A549 (cell line): ENCODE measurements at regions not wholly inside any gene's neighbourhood (a gene's known extent, or its start where the extent isn't known, plus 50 kb on each side); places are given as distances from the start of the nearest gene placed in this dataset.
A peak's percentile ranks its signal among the peaks of the same experiment; 100 is the strongest.

Source experiments
- ATAC-seq, 2 experiments: fragments of 200-7000 bp in 1 of 2; fragments of >200 bp in 1 of 2; cut with Nextera tagmentation in 1 of 2; cut with Tn5 transposase in 1 of 2; 3 replicates each; pipeline versions ENCODE4 v1.8.0 to v1.9.1; 2018 to 2020; ENCODE audit warnings: mild to moderate bottlenecking in 1 of 2, moderate library complexity in 1 of 2
- CTCF ChIA-PET: fragments of 300-600 bp; sonication (Branson Sonifier 250); formaldehyde crosslinking; extraction: SDS; loops from one replicate; lab custom pipeline; 2021; ENCODE audit warnings: antibody characterized with exemption, inconsistent platforms; lab: Yijun Ruan, JAX
- POLR2A ChIA-PET: fragments of 350-600 bp; formaldehyde crosslinking; extraction: SDS; loops from one replicate; lab custom pipeline; 2021; ENCODE audit warnings: antibody characterized with exemption, inconsistent platforms; lab: Yijun Ruan, JAX
- DNase-seq, 2 experiments: peaks; one replicate each; pipeline versions ENCODE4 v3.0.0 to v3.0.0-alpha.2; 2011 to 2016; ENCODE audit warnings: low read depth in 1 of 2, low spot score in 1 of 2
- FAIRE-seq: peaks from 2 replicates; lab custom pipeline; 2011; peaks lifted over from hg19 to GRCh38; lab: Jason Lieb, UNC
- H3K27ac ChIP-seq, 2 experiments: fragments of >200 bp; sonication (Bioruptor Twin); formaldehyde crosslinking; 3 replicates each; pipeline ENCODE4 v1.5.1; 2016 to 2017
- H3K4me1 ChIP-seq: fragments of >200 bp; sonication (Bioruptor Twin); formaldehyde crosslinking; 3 replicates; pipeline ENCODE4 v1.6.1; 2016
- H3K4me2 ChIP-seq: fragments of >200 bp; sonication (Bioruptor Twin); formaldehyde crosslinking; 3 replicates; pipeline ENCODE4 v1.6.1; 2016
- H3K4me3 ChIP-seq: fragments of >200 bp; sonication (Bioruptor Twin); formaldehyde crosslinking; 3 replicates; pipeline ENCODE4 v1.5.1; 2016
- H3K9me3 ChIP-seq: fragments of >200 bp; sonication (Bioruptor Twin); formaldehyde crosslinking; 3 replicates; pipeline ENCODE4 v1.6.1; 2016
- ATOH8 ChIP-seq: fragments of 250-450 bp; sonication (Bioruptor Pico); IDR thresholded peaks from 2 replicates; pipeline ENCODE4 v1.5.0; 2020; ENCODE audit warnings: low read depth, mild to moderate bottlenecking, moderate library complexity
- BHLHE40 ChIP-seq: IDR thresholded peaks from 2 replicates; pipeline ENCODE4 v1.6.1; 2012; ENCODE audit warnings: low read depth, low read length, inconsistent platforms
- CBX8 ChIP-seq: fragments of 200-600 bp; sonication (generic); IDR thresholded peaks from 2 replicates; pipeline ENCODE4 v1.6.1; 2016
- CHD2 ChIP-seq: fragments of 150-350 bp; IDR thresholded peaks from 2 replicates; pipeline ENCODE4 v1.6.1; 2014; ENCODE audit warnings: low read length; ENCODE audit not compliant: partially characterized antibody
- CTCF ChIP-seq: fragments of >200 bp; sonication (Bioruptor Twin); formaldehyde crosslinking; IDR thresholded peaks from 3 replicates; pipeline ENCODE4 v1.5.1; 2016
- E2F6 ChIP-seq: IDR thresholded peaks from 2 replicates; pipeline ENCODE4 v1.6.1; 2012; ENCODE audit warnings: low read depth, borderline replicate concordance
- EHMT2 ChIP-seq: fragments of 200-600 bp; sonication (generic); IDR thresholded peaks from 2 replicates; pipeline ENCODE4 v1.6.1; 2016; ENCODE audit warnings: antibody characterized with exemption, low read depth, mild to moderate bottlenecking, moderate library complexity
- FOSB ChIP-seq: fragments of 250-450 bp; sonication (Bioruptor Pico); IDR thresholded peaks from 2 replicates; pipeline ENCODE4 v1.5.0; 2020; ENCODE audit warnings: mild to moderate bottlenecking, moderate library complexity
- HES2 ChIP-seq: fragments of >200 bp; sonication (Bioruptor Twin); formaldehyde crosslinking; IDR thresholded peaks from 2 replicates; pipeline ENCODE4 v1.6.1; 2016
- HMGXB4 ChIP-seq: fragments of 250-450 bp; sonication (Bioruptor Pico); IDR thresholded peaks from 2 replicates; pipeline ENCODE4 v1.5.0; 2021; ENCODE audit warnings: mild to moderate bottlenecking, moderate library complexity, borderline replicate concordance
- JUN ChIP-seq, 2 experiments: fragments of >200 bp; sonication (Bioruptor Twin); formaldehyde crosslinking; IDR thresholded peaks; 2 replicates in 1 of 2; 3 replicates in 1 of 2; pipeline ENCODE4 v1.6.1; 2016 to 2017
- JUNB ChIP-seq: fragments of >200 bp; sonication (Bioruptor Twin); formaldehyde crosslinking; IDR thresholded peaks from 2 replicates; pipeline ENCODE4 v1.6.1; 2016
- KDM1A ChIP-seq: fragments of 200-600 bp; sonication (generic); IDR thresholded peaks from 2 replicates; pipeline ENCODE4 v1.6.1; 2016; ENCODE audit warnings: low read depth, mild to moderate bottlenecking
- KDM5A ChIP-seq: fragments of 200-600 bp; sonication (generic); IDR thresholded peaks from 2 replicates; pipeline ENCODE4 v1.6.1; 2016; ENCODE audit warnings: antibody characterized with exemption, mild to moderate bottlenecking
- MAFK ChIP-seq: fragments of 450-650 bp; IDR thresholded peaks from 2 replicates; pipeline ENCODE4 v1.6.1; 2014; ENCODE audit not compliant: partially characterized antibody
- MAX ChIP-seq: IDR thresholded peaks from 2 replicates; pipeline ENCODE4 v1.6.1; 2012
- MAZ ChIP-seq: fragments of 150-350 bp; IDR thresholded peaks from 2 replicates; pipeline ENCODE4 v1.6.1; 2014; ENCODE audit warnings: antibody characterized with exemption, low read depth, low read length, borderline replicate concordance
- PBX3 ChIP-seq: IDR thresholded peaks from 2 replicates; pipeline ENCODE4 v1.6.1; 2012
- POLR2AphosphoS2 ChIP-seq: conservative IDR thresholded peaks from 2 replicates; pipeline ENCODE4 v1.6.1; 2012; ENCODE audit warnings: low read length, improper control_type of control experiment, inconsistent platforms
- RAD21 ChIP-seq, 2 experiments: fragments of >200 bp in 1 of 2; sonication (Bioruptor Twin) in 1 of 2; formaldehyde crosslinking in 1 of 2; IDR thresholded peaks in 1 of 2; conservative IDR thresholded peaks in 1 of 2; 2 replicates in 1 of 2; 3 replicates in 1 of 2; pipeline ENCODE4 v1.6.1; 2012 to 2018; ENCODE audit warnings: inconsistent platforms in 1 of 2
- RNF2 ChIP-seq: fragments of 200-600 bp; sonication (generic); IDR thresholded peaks from 2 replicates; pipeline ENCODE4 v1.6.1; 2016; ENCODE audit warnings: low read depth, mild to moderate bottlenecking, antibody characterized with exemption, moderate library complexity, borderline replicate concordance
- TFCP2L1 ChIP-seq: fragments of 250-450 bp; sonication (Bioruptor Pico); IDR thresholded peaks from 2 replicates; pipeline ENCODE4 v1.5.0; 2021; ENCODE audit warnings: mild to moderate bottlenecking
- ZSCAN20 ChIP-seq: fragments of 250-450 bp; sonication (Bioruptor Pico); IDR thresholded peaks from 2 replicates; pipeline ENCODE4 v1.8.0; 2022; ENCODE audit warnings: mild to moderate bottlenecking, moderate library complexity
- WGBS: methylation state at CpG from one replicate; pipeline ENCODE4 v1.1.6; 2017; ENCODE audit errors: missing lambda C conversion rate; 5-methylcytosine and 5-hydroxymethylcytosine counted together

- no peak for TF ChIP-seq MAZ
- no peak for TF ChIP-seq JUNB
- TF ChIP-seq CBX8, result no peak
- TF ChIP-seq JUN (IDR thresholded peaks at IDR 0.05), result no peak
- TF ChIP-seq MAFK, result no peak
- TF ChIP-seq PBX3, result no peak
- no peak for TF ChIP-seq KDM5A
- TF ChIP-seq BHLHE40, result no peak
- TF ChIP-seq CTCF, result no peak
Measured at GRCh38 chr3:106294121-106294520, 425.3 kb upstream of the CBLB start (continued).

- Histone ChIP-seq H3K4me3 (no peak overlapping the region), H3K9me3 (no peaks in the 10 kb centered on the region), H3K4me1 (0 out of 3 replicates have a peak, but pooled peaks cover 3% of the 10 kb centered on the region)
- TF ChIP-seq ATOH8 (no peak), FOSB (CRISPR knock-in tag) (no peak), POLR2AphosphoS2 (no peak), HES2 (no peak), RAD21 (conservative IDR thresholded peaks at IDR 0.05 in 1 of 2, IDR thresholded peaks at IDR 0.05 in 1 of 2) (no peak), HMGXB4 (CRISPR knock-in tag) (no peak)
- TF ChIP-seq, all 56 proteins: peak for 0
- 53% methylated on average over 5 of the region's 5 CpGs for WGBS
- ChIA-PET CTCF (interaction anchor here (0.9 to 1.6 kb wide), 2 partner anchors 10 to 22 kb away, joined by 3 read pairs; no protein-coding TSS in a partner anchor), POLR2A (no interaction called here)
- no peak overlapping the region for H3K4me2 ChIP-seq
- DNase-seq (no peak), ATAC-seq (no peak), FAIRE-seq (no peak)
- H3K27ac ChIP-seq, result no peak overlapping the region
Measured at GRCh38 chr3:106296062-106296461, 427.2 kb upstream of the CBLB start.

- H3K4me1 ChIP-seq, result 0 out of 3 replicates have a peak, but pooled peaks cover 3% of the 10 kb centered on the region
- WGBS, result 36% methylated on average over 2 of the region's 2 CpGs
- H3K4me2 ChIP-seq, result 0 out of 3 replicates have a peak overlapping the region, but pooled peaks have one; percentile 8
- ChIA-PET CTCF (no interaction called here), POLR2A (no interaction called here)
- H3K9me3 ChIP-seq, result no peaks in the 10 kb centered on the region
- FAIRE-seq (no peak), DNase-seq (peak in 1 of 2 experiments; percentile 9), ATAC-seq (no peak)
- no peak overlapping the region for H3K27ac ChIP-seq
- no peak overlapping the region for H3K4me3 ChIP-seq
- no peak for TF ChIP-seq EHMT2
- no peak for TF ChIP-seq CHD2
- no peak for TF ChIP-seq TFCP2L1 (CRISPR knock-in tag)
- no peak for TF ChIP-seq KDM1A
- TF ChIP-seq RNF2, result no peak
- TF ChIP-seq HES2, result no peak
- no peak for TF ChIP-seq ZSCAN20 (CRISPR knock-in tag)
- no peak for TF ChIP-seq MAX
- no peak for TF ChIP-seq E2F6
Measured at GRCh38 chr3:106299300-106300098, 430.7 kb upstream of the CBLB start.
